ENCODE measurements at regions not wholly inside any gene's neighbourhood (a gene's known extent, or its start where the extent isn't known, plus 50 kb on each side); places are given as distances from the start of the nearest gene placed in this dataset.

DNA sequence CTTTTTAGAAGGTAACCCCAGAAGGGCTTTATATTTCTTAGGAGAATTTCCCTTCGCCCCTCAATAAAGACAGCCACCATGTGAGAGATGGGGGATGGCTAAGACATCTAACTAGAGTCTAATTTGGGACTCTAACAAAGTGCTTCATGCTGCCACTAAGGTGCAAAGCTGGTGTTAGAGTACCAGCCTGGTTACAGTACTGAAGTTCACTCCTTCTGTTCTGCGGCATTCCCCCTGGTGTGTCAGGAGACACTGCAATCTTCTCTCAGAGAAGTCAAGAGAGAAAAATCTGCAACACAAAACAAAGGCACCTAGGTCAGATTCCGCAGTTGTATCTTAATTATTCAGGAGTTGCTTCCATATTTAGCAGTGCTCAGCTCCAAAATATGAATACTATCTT lies 603.0 kb upstream of the CADM1 start:
- TF ChIP-seq, protein P1, sequence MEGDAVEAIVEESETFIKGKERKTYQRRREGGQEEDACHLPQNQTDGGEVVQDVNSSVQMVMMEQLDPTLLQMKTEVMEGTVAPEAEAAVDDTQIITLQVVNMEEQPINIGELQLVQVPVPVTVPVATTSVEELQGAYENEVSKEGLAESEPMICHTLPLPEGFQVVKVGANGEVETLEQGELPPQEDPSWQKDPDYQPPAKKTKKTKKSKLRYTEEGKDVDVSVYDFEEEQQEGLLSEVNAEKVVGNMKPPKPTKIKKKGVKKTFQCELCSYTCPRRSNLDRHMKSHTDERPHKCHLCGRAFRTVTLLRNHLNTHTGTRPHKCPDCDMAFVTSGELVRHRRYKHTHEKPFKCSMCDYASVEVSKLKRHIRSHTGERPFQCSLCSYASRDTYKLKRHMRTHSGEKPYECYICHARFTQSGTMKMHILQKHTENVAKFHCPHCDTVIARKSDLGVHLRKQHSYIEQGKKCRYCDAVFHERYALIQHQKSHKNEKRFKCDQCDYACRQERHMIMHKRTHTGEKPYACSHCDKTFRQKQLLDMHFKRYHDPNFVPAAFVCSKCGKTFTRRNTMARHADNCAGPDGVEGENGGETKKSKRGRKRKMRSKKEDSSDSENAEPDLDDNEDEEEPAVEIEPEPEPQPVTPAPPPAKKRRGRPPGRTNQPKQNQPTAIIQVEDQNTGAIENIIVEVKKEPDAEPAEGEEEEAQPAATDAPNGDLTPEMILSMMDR (IDR thresholded peaks at IDR 0.05): no peak
- TF ChIP-seq POLR2A (IDR thresholded peaks at IDR 0.05) (no peak), POLR2AphosphoS5 (IDR thresholded peaks at IDR 0.05) (no peak), EP300 (IDR thresholded peaks at IDR 0.05) (no peak)

All from gastroesophageal sphincter (tissue), 3 donors.